HG02623 (cell line): ENCODE measurements at regions not wholly inside any gene's neighbourhood (a gene's known extent, or its start where the extent isn't known, plus 50 kb on each side); places are given as distances from the start of the nearest gene placed in this dataset.

Source experiments
- ATAC-seq: cut with Tn5 transposase; IDR thresholded peaks from one replicate; pipeline ENCODE4 v1.9.1; 2021; ENCODE audit warnings: moderate library complexity; ENCODE audit not compliant: unreplicated experiment

DNA sequence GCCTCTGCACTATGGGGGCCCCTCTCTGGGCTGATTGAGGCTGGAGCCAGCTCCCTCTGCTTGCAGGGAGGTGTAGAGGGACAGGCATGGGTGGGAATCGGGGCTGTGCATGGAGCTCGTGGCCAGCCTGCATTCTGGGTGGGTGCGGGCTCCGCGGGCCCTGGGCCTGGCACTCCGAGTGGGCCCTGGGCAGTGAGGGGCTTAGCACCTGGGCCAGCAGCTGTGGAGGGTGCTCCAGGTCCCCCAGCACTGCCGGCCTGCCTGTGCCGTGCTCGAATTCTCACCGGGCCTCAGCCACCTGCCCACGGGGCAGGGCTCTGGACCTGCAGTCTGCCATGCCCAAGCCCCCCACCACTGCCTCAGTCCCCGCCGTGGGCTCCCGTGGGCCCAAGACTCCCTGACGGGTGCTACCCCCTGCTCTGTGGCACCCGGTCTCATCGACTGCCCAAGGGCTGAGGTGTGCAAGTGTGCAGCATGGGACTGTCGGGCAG lies 681.2 kb downstream of the PDHA2 start:
- ATAC-seq = no peak

DNA sequence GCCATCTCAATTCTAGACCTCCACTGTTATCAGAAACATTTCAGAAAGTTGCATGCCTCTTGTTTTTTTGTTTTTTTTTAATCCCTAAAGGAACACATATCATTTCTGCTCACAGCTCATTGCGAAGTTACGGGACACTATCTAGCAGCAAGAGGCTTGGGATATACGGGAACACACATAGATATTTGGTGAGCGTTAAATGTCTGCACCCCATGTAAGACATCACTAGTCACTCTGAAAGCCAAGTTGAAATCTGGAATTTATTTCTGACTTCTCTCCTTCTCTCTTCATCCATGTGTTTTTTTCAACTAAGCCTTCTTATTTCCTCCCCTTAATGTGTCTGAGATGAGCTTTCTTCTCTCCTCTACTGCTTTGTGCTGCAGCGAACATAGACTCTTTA lies 683.7 kb downstream of the PDHA2 start:
- ATAC-seq = no peak

DNA sequence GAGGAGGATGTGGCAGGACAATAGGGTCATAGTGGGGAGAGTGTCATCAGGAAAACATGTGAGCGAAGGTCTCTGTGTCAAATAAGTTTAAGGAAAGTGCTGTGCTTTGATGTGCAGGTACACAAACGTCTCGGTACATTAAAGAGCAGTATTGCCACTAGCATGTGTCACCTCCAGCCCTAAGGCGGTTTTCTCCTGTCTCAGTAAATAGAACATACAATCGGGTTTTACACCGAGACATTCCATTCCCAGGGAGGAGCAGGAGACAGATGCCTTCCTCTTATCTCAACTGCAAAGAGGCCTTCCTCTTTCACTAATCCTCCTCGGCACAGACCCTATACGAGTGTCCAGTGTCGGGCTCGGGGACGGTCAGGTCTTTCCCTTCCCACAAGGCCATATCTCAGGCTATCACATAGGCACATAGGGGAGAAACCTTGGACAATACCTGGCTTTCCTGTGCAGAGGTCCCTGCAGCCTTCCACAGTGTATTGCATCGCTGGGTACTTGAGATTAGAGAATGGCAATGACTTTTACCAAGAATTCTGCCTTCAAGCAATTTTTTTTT lies 684.5 kb downstream of the PDHA2 start:
- ATAC-seq = no peak

DNA sequence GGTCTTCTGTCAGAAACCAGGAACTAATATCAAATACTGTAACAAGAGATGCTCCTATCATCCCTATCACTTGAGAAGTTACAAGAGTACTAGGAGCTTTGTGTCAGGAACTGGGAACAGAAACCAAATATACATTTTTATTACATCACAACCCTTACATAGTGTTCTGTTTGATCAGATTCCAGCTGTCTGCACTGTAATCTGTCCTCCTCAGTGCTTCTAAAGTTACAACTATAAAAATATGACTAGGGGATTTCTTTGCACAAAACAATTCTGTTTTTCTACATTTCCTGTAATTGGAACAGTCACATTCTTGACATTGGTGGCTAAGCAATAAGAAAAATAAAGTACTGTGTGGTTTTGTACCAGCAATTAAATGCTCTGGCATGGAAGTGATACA lies 686.0 kb downstream of the PDHA2 start:
- no peak for ATAC-seq

DNA sequence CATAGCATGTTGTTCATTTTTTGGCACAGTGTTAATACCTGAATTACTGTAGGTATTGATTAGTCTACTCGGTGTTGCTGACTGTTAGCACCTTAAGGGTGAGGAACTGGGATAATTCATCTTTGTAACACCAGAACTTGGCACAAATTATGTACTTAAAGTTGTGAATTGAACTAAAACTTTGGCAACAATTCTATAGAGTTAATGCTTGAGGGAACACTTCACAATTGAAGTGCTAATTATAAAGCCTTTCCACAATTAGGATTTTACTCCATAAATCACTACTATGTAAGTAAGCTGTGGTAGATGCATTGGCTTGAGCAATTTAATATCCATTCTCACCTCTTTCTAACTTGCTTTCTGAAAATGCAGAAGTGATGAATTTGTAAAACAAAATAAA lies 686.7 kb downstream of the PDHA2 start:
- no peak for ATAC-seq

DNA sequence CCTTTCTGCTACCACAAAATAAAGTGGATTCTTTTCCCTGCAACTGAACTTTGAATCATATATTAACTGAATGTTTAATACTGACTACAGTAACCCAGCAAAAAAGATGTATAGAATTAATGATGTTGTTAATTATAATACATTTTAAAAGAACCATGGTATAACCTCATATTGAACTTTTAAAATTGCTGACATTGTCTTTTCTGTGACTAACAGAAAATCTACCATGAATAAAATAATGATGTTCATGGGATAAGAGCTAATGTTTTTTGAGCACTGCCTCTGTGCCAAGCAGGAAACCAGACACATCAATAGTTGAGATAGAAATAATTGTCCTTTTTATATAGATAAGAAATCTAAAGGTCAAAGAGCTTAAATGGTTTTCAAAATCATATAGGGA lies 691.9 kb downstream of the PDHA2 start:
- ATAC-seq = no peak

DNA sequence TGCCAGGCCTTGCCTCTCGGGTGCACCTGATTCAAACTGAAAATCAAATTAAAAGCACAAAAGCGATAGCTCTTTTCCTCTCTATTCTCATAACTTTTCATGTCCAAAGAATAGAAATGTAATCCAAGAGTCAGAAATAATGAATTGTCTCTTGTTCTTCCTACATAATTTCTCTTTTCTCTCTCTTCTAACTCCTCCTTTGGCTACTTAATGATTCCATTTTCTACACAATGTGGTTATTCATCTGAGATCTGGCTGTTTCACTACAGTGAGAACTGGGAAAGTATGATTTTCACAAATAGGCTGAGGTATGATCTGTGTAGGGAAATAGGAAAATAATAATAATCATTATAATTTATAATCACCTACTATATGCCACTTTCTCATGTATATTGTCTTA lies 703.5 kb downstream of the PDHA2 start:
- no peak for ATAC-seq

DNA sequence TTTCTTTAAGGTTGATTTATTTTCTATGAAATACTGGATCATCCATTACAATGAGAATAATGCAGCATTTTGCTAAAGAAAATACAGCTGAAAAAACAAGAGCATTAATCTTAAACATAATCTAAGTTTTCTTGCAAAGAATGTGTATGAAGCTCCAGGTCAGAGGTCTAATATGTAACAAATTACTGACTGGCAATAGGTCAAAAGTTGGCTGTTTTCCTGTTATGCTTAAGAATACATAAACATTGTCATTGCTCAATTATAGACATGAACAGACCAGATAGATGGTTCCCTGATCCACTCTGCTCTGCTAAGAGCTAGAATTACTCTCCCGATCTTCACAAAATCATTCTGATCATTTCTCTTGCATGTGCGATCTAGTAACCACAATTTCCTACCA lies 718.6 kb downstream of the PDHA2 start:
- no peak for ATAC-seq

DNA sequence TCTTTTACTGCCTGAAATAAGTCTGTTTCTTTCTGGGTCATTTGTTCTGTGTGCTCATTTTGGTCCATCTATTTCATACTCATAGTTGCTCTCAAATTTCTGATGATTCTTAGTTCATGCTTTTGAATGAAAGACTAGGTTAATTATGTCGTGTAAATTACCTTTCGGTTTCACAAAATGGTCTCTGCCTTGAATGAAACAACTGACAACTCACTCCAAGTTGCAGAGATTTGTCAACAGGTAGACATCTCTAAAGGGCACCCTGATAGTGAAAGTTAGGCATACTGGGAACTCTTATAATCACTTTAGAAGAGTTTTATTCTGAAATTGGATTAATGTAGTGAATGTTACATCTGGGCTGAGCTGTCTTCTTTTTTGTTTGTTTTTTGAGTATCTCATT lies 726.9 kb downstream of the PDHA2 start:
- no peak for ATAC-seq

DNA sequence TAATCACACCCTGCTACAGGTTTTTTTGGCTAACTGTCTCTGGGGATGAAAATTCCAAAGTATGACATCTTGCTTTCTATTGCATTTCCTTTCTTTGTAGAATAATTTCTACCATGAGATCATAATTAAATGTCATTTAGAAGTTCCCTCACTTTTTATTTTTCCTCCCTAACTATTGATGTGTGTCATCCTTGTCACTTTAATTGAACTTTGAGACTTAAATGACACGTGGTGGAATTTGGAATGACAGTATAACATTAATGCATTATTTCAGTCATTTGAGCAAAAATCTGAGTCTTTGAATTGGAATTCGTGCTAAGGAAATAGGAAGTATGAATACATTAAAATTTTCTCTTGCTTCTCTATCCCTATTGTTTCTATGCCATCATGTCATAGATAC lies 745.4 kb downstream of the PDHA2 start:
- ATAC-seq = no peak

DNA sequence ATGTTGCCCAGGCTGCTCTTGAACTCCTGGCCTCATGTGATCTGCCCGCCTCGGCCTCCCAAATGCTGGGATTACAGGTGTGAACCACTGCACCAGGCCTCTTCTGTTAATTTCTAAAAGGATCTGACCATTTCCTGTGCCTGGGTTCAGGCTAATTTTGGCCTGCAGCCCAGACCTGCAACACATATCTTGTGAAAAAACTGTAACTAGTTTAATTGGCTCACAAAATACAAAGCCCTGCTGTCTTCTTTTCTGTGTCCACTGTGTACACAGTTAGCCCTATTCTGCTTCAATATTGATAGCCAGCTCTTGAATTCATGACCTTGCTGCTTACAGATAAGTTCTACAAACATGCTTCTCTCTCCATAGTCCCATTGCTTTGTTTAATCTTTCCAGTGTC lies 753.5 kb downstream of the PDHA2 start:
- ATAC-seq = no peak

DNA sequence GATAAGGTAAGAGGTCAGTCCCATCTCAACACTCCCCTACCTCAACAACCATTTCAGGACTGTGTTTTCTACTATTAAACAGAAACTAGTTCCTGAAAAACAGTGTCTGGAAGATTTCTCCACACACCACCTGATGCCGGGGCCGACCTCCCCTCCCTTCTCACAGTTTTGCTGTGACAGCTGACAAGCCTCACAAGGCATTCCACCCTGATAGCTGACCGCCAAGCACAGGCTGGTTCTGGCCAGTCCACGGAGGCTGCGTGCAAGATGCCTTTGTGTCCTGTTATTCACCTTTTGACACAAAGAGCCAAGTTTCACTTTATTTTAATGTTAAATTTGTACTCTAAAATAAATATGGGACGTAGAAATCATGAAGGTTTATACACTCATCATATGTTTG lies 758.6 kb downstream of the PDHA2 start:
- ATAC-seq = no peak

DNA sequence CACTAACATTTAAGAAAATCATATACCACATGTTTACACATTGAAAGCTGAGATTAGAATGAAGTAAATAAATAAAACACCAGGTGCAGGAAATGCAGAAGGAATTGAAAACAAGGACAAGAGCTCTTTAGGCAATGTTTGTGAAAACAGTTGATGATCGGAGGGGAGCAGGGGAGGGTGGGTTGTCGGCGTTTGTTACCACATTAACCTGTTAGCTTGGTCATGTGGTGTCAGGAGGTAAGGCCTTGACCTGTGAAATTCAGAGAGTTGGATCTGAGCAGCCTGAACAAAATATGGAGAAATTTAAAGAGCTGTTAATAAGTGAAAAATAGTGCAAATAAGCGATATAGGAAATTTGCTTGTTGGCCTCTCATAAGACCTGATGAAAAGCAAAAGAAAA lies 759.9 kb downstream of the PDHA2 start:
- no peak for ATAC-seq

DNA sequence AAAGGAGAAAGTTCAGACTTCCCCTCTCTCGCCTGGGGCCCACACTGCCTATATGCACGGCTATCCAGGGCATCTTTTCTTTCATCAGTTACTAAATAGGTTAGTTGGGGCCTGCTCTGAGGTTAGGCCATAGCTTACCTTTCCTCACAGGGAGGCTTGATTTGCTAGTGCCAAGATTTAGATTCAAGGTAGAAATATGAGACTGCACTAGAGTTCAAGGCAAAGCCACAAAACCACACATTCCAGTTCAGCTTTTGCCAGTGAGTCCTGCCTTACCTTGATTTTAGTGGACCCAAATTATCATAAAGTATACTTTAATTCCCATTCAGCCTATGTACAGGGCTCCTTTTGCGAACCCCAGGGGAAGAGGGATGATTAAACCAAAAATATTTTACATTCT lies 762.8 kb downstream of the PDHA2 start:
- ATAC-seq = no peak

DNA sequence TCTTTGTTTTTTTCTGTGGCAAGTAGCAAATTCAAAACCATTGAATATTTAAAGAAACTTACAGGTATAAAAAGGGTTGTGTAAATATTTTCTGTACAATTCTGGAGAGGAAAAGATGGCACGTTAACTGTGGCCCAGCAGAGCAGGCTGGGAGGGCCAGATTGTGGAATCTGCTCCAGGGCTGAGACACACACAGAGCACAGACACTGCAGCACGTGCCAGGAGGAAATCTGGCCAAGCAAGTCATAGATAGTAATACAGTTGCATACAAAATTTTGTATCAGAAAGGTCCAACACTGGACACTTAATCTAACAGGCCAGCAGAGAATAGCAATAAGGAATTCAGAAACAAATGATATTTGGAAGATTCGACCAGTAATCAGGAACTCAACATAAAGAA lies 763.7 kb downstream of the PDHA2 start:
- ATAC-seq = no peak

DNA sequence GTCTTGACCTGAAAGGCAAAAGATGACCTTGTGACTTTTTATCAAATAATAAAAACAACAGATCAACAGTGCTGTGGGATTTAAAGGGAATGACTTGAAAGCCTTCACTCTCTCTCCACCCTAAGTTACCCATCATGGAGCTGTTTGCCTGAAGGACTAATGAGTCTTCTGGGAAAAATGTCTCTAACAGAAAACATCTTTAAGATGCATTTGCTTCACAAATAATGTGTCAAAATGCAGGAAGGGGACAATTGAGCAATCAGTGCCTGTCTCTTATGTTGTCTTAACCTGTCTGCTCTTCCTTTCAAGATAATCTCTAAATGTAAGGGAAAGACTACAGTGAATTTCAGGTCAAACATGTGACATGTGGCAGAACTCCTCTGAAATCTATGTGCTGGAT lies 766.6 kb downstream of the PDHA2 start:
- ATAC-seq = no peak

DNA sequence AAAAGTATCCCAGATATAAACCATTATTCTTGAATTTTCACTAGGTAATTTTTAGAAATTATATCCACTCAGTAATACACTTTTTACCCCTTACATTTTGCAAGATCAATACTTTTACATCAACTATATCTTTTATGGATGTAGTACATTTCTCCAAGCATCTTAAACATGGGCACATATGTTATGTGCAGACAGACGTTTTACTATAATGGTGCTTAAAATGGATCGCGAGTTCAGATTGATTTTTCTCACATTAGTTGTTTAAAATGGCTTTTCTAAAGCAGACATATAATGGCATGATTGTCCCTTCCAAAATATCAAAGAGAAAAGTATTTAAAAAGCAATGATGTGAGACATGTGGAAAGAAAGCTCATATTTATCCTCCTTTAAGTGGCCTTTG lies 786.1 kb downstream of the PDHA2 start:
- no peak for ATAC-seq

DNA sequence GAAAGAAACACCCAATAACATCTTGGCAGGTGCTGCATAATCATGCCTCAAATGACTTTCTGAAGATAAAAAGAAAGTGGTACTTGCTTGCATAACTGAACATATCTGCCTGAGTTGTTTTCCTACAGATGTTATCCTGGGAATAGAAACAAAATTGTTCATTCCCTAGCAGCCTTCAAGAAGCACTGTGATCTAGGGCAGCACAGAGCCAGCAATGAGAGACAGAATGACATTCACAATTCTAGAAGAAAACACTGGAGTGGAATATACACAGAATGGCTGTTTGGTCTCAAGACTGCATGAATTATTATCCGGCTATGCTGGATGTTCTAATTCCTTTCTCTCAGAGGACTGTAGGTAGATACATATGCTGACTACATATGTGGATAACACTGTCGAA lies 790.9 kb downstream of the PDHA2 start:
- ATAC-seq = no peak

DNA sequence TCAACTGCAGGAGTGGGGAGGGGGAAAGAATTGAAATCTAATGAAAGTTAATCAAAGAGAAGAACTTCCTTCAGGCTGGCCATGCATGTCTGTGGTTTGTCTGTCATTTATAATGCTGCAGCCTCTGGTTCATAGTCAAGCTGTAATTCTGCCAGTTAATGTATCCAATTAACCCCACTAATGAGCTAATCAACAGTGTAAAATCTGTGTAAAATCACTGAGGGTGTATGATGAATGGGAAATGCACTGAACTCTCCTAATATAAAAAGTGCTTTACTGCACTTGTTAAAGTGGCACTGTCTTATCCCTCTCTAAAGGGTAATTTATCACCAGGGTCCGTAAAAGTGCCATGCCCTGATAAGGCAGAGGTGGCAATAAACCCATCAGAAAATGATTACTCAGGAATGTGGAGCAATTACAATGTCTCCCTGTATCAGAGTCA lies 798.1 kb downstream of the PDHA2 start:
- no peak for ATAC-seq

DNA sequence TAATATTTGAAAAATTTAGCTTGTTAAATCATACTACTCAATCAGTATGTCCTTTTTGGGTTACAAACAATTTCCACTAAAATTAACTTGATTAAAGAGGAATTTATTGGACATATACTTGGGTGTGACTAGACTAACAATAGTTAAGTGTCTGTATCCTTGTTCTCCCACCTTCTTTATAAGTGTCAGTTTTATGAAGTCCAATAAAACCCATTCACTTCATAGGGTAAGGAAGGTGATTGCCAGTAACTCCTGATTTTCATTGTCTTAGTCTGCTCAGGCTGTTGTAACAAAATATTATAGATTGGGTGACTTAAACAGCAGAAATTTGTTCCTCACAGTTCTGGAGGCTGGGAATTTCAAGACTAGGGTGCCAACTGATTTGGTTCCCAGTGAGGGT lies 800.0 kb downstream of the PDHA2 start:
- ATAC-seq = no peak

DNA sequence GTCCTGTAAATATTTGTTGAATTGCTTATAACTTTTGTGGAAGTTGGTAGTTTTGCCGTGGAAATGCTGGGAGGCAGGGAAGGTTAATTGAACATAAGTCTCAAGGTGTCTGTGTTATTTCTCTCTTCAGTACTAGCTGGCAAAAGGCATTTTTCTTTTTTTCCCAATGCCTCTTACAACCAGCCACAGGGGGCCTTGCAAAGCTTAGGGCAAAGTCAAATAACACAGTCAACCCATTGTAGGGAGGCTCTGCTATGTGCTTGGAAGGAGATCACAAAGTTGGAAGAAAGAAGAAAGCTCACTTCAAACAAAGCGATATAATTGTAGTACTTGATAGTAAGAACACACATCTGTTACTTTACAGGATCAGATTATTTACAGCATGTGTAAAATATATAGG lies 802.6 kb downstream of the PDHA2 start:
- no peak for ATAC-seq

DNA sequence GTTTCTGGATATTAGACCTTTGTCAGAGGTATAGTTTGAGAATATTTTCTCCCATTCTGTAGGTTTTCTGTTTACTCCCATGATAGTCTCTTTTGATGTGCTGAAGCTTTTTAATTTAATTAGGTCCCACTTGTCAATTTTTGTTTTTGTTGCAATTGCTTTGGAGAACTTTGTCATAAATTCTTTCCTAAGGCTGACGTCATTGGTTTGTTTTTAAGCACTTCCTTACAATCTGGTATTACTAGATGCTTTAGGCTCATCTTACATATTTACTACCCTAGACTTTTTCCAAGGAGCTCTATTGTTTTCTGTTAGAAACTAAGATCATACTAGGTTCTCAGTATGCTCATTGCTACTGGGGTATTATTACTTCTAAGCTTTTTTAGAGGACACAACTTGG lies 806.3 kb downstream of the PDHA2 start:
- no peak for ATAC-seq

DNA sequence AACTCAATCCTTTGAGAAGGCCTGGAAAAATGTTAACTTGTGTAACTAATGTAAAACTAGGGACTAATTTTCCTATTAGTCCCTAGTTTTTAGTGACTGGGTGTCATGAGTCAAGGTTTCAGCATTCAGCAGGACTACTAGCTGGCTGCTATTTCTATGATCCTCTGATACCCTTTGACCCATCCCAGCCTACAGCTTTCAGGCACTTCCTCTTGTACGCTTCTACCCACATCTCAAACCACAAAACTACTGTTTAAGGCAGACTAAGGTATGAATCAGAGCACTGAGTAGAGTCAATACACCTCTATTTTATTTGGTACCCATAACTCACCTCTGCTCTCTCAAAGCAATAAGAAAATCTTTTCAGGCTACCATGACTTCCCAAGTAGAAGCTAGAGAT lies 809.6 kb downstream of the PDHA2 start:
- no peak for ATAC-seq

DNA sequence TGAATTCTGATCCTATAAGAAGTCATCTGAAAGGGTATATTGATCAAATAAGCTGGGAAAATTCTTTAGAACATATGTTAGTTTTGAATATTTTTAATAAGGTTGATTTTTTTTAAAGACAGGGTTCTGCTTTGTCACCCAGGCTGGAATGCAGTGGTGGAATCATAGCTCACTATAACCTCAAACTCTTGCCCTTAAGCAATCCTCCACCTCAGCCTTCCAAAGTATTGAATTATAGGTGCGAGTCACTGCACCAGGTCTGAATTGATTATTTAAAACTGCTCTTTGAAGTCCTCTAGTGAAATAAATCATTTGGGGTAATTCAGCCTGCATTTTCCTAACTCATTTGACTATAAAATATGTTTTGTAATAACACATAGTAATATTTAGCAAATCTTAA lies 812.3 kb downstream of the PDHA2 start:
- no peak for ATAC-seq
